WTC11 (cell line): ENCODE measurements at regions not wholly inside any gene's neighbourhood (a gene's known extent, or its start where the extent isn't known, plus 50 kb on each side); places are given as distances from the start of the nearest gene placed in this dataset.
A peak's percentile ranks its signal among the peaks of the same experiment; 100 is the strongest.

Experiments
- ATAC-seq: fragments of 200-7000 bp; cut with Tn5 transposase; 2 replicates; pipeline ENCODE4 v1.10.0; 2021; ENCODE audit warnings: mild to moderate bottlenecking, moderate library complexity
- CTCF ChIA-PET: fragments of 300-600 bp; sonication (Branson Sonifier 250); formaldehyde crosslinking; loops from one replicate; lab custom pipeline; 2021; ENCODE audit warnings: antibody characterized with exemption; lab: Charles Lee
- POLR2A ChIA-PET: fragments of 350-600 bp; sonication (Branson Sonifier 250); formaldehyde crosslinking; loops from one replicate; lab custom pipeline; 2021; ENCODE audit warnings: antibody characterized with exemption; lab: Charles Lee
- DNase-seq: peaks from one replicate; pipeline ENCODE4 v3.0.0; 2021; ENCODE audit warnings: low spot score
- H3K27ac Mint-ChIP-seq: 2 replicates; pipeline ENCODE4 v1.8.0; 2021; ENCODE audit warnings: mixed read lengths
- H3K27me3 Mint-ChIP-seq: 2 replicates; pipeline ENCODE4 v1.8.0; 2021; ENCODE audit warnings: low read depth, mild to moderate bottlenecking, moderate library complexity, mixed read lengths
- H3K36me3 Mint-ChIP-seq: 2 replicates; pipeline ENCODE4 v1.8.0; 2021; ENCODE audit warnings: mixed read lengths
- H3K4me1 Mint-ChIP-seq: 2 replicates; pipeline ENCODE4 v1.8.0; 2022; ENCODE audit warnings: mixed read lengths
- H3K4me3 Mint-ChIP-seq: 2 replicates; pipeline ENCODE4 v1.8.0; 2021; ENCODE audit warnings: mild to moderate bottlenecking, moderate library complexity, mixed read lengths
- H3K9me3 Mint-ChIP-seq: 2 replicates; pipeline ENCODE4 v1.8.0; 2021; ENCODE audit warnings: mixed read lengths
- ATF1 ChIP-seq: sonication (generic); formaldehyde crosslinking; IDR thresholded peaks from 2 replicates; pipeline ENCODE4 v1.8.1; 2023; ENCODE audit warnings: mild to moderate bottlenecking, moderate library complexity, missing genetic modification reagents
- CREB1 ChIP-seq: sonication (generic); formaldehyde crosslinking; IDR thresholded peaks from 2 replicates; pipeline ENCODE4 v1.8.0; 2023; ENCODE audit warnings: mild to moderate bottlenecking, missing genetic modification reagents
- ETV6 ChIP-seq: sonication (generic); formaldehyde crosslinking; IDR thresholded peaks from 2 replicates; pipeline ENCODE4 v1.8.1; 2022; ENCODE audit warnings: mild to moderate bottlenecking, missing genetic modification reagents
- FOXP1 ChIP-seq: sonication (generic); formaldehyde crosslinking; IDR thresholded peaks from 2 replicates; pipeline ENCODE4 v1.8.0; 2022; ENCODE audit warnings: missing genetic modification reagents, mild to moderate bottlenecking, moderate library complexity, borderline replicate concordance
- GABPB1 ChIP-seq: sonication (generic); formaldehyde crosslinking; IDR thresholded peaks from 2 replicates; pipeline ENCODE4 v1.8.1; 2023; ENCODE audit warnings: mild to moderate bottlenecking, missing genetic modification reagents
- NFATC4 ChIP-seq: fragments of 250-450 bp; sonication (Bioruptor Pico); IDR thresholded peaks from 2 replicates; pipeline ENCODE4 v1.9.0; 2021; ENCODE audit warnings: mild to moderate bottlenecking
- PREB ChIP-seq: sonication (generic); formaldehyde crosslinking; IDR thresholded peaks from 2 replicates; pipeline ENCODE4 v1.8.1; 2022; ENCODE audit warnings: mild to moderate bottlenecking, missing genetic modification reagents, moderate library complexity, borderline replicate concordance
- RELA ChIP-seq: sonication (generic); formaldehyde crosslinking; IDR thresholded peaks from 2 replicates; pipeline ENCODE4 v1.8.1; 2022; ENCODE audit warnings: missing genetic modification reagents, mild to moderate bottlenecking, borderline replicate concordance
- SP1 ChIP-seq: sonication (generic); formaldehyde crosslinking; conservative IDR thresholded peaks from 2 replicates; pipeline ENCODE4 v1.8.1; 2022; ENCODE audit warnings: missing genetic modification reagents
- ZNF416 ChIP-seq: fragments of 250-450 bp; sonication (Bioruptor Pico); IDR thresholded peaks from 2 replicates; pipeline ENCODE4 v1.9.0; 2021; ENCODE audit warnings: mild to moderate bottlenecking, inconsistent platforms
- ZNF423 ChIP-seq: fragments of 250-450 bp; sonication (Bioruptor Pico); IDR thresholded peaks from 2 replicates; pipeline ENCODE4 v2.1.2; 2022; ENCODE audit warnings: mild to moderate bottlenecking, moderate library complexity
- ZNF532 ChIP-seq: fragments of 250-450 bp; sonication (Bioruptor Pico); IDR thresholded peaks from 2 replicates; pipeline ENCODE4 v1.9.0; 2021; ENCODE audit warnings: mild to moderate bottlenecking, borderline replicate concordance
- TF ChIP-seq, protein P1 (sequence below): sonication (generic); formaldehyde crosslinking; IDR thresholded peaks from 2 replicates; pipeline ENCODE4 v1.8.0; 2022; ENCODE audit warnings: mild to moderate bottlenecking, missing genetic modification reagents
- TF ChIP-seq, protein P2 (sequence below): sonication (generic); formaldehyde crosslinking; conservative IDR thresholded peaks from 2 replicates; pipeline ENCODE4 v1.8.1; 2023; ENCODE audit warnings: mild to moderate bottlenecking, low read depth, missing genetic modification reagents, moderate library complexity
- TF ChIP-seq, protein P3 (sequence below): sonication (generic); formaldehyde crosslinking; IDR thresholded peaks from 2 replicates; pipeline ENCODE4 v1.8.0; 2022; ENCODE audit warnings: mild to moderate bottlenecking, missing genetic modification reagents

GRCh38 chr14:22414876-22415604 lies 174.0 kb downstream of the DAD1 start:
- H3K4me1 Mint-ChIP-seq = peaks cover 26% of the 10 kb centered on the region
- peaks cover 1% of the 10 kb centered on the region for H3K9me3 Mint-ChIP-seq
- CTCF ChIA-PET = no interaction called here
- no peaks in the 10 kb centered on the region for H3K27me3 Mint-ChIP-seq
- no peak for DNase-seq
- TF ChIP-seq PREB = no peak
- no peak for TF ChIP-seq ZNF416
- TF ChIP-seq ZNF532 (CRISPR knock-in tag) = no peak
- TF ChIP-seq GABPB1 = no peak
- TF ChIP-seq, protein P1, sequence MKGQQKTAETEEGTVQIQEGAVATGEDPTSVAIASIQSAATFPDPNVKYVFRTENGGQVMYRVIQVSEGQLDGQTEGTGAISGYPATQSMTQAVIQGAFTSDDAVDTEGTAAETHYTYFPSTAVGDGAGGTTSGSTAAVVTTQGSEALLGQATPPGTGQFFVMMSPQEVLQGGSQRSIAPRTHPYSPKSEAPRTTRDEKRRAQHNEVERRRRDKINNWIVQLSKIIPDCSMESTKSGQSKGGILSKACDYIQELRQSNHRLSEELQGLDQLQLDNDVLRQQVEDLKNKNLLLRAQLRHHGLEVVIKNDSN (CRISPR knock-in tag) = no peak
- TF ChIP-seq ETV6 (CRISPR knock-in tag) = no peak
- TF ChIP-seq CREB1 = no peak
- TF ChIP-seq SP1 (CRISPR knock-in tag) = no peak
- TF ChIP-seq ATF1 (CRISPR knock-in tag) = no peak
- no peak for TF ChIP-seq NFATC4
- TF ChIP-seq RELA = no peak
- TF ChIP-seq, protein P2, sequence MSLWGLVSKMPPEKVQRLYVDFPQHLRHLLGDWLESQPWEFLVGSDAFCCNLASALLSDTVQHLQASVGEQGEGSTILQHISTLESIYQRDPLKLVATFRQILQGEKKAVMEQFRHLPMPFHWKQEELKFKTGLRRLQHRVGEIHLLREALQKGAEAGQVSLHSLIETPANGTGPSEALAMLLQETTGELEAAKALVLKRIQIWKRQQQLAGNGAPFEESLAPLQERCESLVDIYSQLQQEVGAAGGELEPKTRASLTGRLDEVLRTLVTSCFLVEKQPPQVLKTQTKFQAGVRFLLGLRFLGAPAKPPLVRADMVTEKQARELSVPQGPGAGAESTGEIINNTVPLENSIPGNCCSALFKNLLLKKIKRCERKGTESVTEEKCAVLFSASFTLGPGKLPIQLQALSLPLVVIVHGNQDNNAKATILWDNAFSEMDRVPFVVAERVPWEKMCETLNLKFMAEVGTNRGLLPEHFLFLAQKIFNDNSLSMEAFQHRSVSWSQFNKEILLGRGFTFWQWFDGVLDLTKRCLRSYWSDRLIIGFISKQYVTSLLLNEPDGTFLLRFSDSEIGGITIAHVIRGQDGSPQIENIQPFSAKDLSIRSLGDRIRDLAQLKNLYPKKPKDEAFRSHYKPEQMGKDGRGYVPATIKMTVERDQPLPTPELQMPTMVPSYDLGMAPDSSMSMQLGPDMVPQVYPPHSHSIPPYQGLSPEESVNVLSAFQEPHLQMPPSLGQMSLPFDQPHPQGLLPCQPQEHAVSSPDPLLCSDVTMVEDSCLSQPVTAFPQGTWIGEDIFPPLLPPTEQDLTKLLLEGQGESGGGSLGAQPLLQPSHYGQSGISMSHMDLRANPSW (CRISPR knock-in tag) = no peak
- TF ChIP-seq, protein P3, sequence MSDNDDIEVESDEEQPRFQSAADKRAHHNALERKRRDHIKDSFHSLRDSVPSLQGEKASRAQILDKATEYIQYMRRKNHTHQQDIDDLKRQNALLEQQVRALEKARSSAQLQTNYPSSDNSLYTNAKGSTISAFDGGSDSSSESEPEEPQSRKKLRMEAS = no peak
- TF ChIP-seq, all 79 proteins: peak for 0
- no peak overlapping the region for H3K27ac Mint-ChIP-seq
- H3K4me3 Mint-ChIP-seq = no peak overlapping the region
- POLR2A ChIA-PET = no interaction called here
- no peaks in the 10 kb centered on the region for H3K36me3 Mint-ChIP-seq
- ATAC-seq = no peak

DNA sequence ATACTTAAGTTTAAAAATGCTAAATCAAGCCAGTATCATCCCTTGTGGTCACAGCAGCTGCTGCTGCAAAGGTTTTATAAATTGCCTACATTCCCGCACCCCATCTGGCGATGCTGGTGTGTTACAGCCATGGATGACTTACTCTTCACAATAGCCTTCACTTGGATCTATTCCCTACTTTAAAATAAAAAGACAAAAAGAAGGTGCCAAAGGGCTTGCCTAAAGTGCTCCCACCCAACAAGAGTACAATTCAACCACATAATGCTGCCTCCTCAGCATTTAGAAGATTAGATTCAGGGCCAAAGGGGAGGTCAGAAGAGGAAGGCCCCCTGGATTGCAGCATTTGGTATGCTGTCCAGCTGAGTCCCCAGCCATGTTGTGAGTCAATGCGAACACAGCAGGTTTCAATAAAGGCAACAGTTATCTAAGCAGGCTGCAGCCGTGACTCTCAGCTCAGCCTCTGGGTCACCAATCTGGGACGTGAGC lies 176.1 kb downstream of the DAD1 start:
- no peaks in the 10 kb centered on the region for H3K9me3 Mint-ChIP-seq
- H3K4me1 Mint-ChIP-seq = peaks cover 9% of the 10 kb centered on the region
- H3K4me3 Mint-ChIP-seq = no peak overlapping the region
- H3K27ac Mint-ChIP-seq = no peak overlapping the region
- H3K27me3 Mint-ChIP-seq = no peaks in the 10 kb centered on the region
- peak; percentile 34; the same call in 1 of the 2 replicates for ATAC-seq
- POLR2A ChIA-PET = no interaction called here
- no peak for DNase-seq
- H3K36me3 Mint-ChIP-seq = no peaks in the 10 kb centered on the region
- no peak for TF ChIP-seq FOXP1 (CRISPR knock-in tag)
- TF ChIP-seq ZNF423 (CRISPR knock-in tag) = peak; percentile 66
- TF ChIP-seq, all 79 proteins: peak for 1
- CTCF ChIA-PET = interaction anchor here (1.0 to 1.2 kb wide), 4 partner anchors 58 to 212 kb away, joined by 3 to 4 read pairs (median 3); no protein-coding TSS in a partner anchor
